NCI-H128 (cell line): ENCODE measurements at regions not wholly inside any gene's neighbourhood (a gene's known extent, or its start where the extent isn't known, plus 50 kb on each side); places are given as distances from the start of the nearest gene placed in this dataset.

Experiments
- DNase-seq: peaks from one replicate; lab custom pipeline; 2025; ENCODE audit not compliant: unreplicated experiment; lab: John Stamatoyannopoulos, UW

GRCh38 chr4:13892739-13893105 is 265.2 kb upstream of the BOD1L1 start:
- DNase-seq: no peak

GRCh38 chr4:13893211-13893610 is 265.7 kb upstream of the BOD1L1 start:
- no peak for DNase-seq

- no peak for DNase-seq
Observed at GRCh38 chr4:13893987-13894386, 266.5 kb upstream of the BOD1L1 start.

- DNase-seq: no peak
Observed at GRCh38 chr4:13900780-13901179, 273.3 kb upstream of the BOD1L1 start.

- no peak for DNase-seq
Observed at GRCh38 chr4:13902146-13902545, 274.6 kb upstream of the BOD1L1 start.

GRCh38 chr4:13903061-13903460 is 275.5 kb upstream of the BOD1L1 start:
- no peak for DNase-seq

- DNase-seq: no peak
Observed at GRCh38 chr4:13903901-13904300, 276.4 kb upstream of the BOD1L1 start.

GRCh38 chr4:13905543-13905942 is 278.0 kb upstream of the BOD1L1 start:
- DNase-seq: no peak

GRCh38 chr4:13906727-13907126 is 279.2 kb upstream of the BOD1L1 start:
- DNase-seq: no peak

GRCh38 chr4:13907255-13907751 is 279.8 kb upstream of the BOD1L1 start:
- DNase-seq: no peak

- no peak for DNase-seq
Observed at GRCh38 chr4:13908455-13908854, 280.9 kb upstream of the BOD1L1 start.

- no peak for DNase-seq
Observed at GRCh38 chr4:13910556-13910955, 283.0 kb upstream of the BOD1L1 start.

GRCh38 chr4:13911256-13911655 is 283.7 kb upstream of the BOD1L1 start:
- DNase-seq: no peak

GRCh38 chr4:13912436-13912925 is 285.0 kb upstream of the BOD1L1 start:
- DNase-seq: no peak

- no peak for DNase-seq
Observed at GRCh38 chr4:13912966-13913365, 285.4 kb upstream of the BOD1L1 start.

- no peak for DNase-seq
Observed at GRCh38 chr4:13917015-13917414, 289.5 kb upstream of the BOD1L1 start.

- no peak for DNase-seq
Observed at GRCh38 chr4:13918110-13918509, 290.6 kb upstream of the BOD1L1 start.

- DNase-seq: no peak
Observed at GRCh38 chr4:13918991-13919441, 291.5 kb upstream of the BOD1L1 start.

- no peak for DNase-seq
Observed at GRCh38 chr4:13920111-13920875, 292.8 kb upstream of the BOD1L1 start.

GRCh38 chr4:13920901-13921300 is 293.4 kb upstream of the BOD1L1 start:
- DNase-seq: no peak

- DNase-seq: no peak
Observed at GRCh38 chr4:13921805-13922204, 294.3 kb upstream of the BOD1L1 start.

GRCh38 chr4:13922459-13922858 is 294.9 kb upstream of the BOD1L1 start:
- DNase-seq: no peak
